ENCODE measurements at regions not wholly inside any gene's neighbourhood (a gene's known extent, or its start where the extent isn't known, plus 50 kb on each side); places are given as distances from the start of the nearest gene placed in this dataset.

DNA sequence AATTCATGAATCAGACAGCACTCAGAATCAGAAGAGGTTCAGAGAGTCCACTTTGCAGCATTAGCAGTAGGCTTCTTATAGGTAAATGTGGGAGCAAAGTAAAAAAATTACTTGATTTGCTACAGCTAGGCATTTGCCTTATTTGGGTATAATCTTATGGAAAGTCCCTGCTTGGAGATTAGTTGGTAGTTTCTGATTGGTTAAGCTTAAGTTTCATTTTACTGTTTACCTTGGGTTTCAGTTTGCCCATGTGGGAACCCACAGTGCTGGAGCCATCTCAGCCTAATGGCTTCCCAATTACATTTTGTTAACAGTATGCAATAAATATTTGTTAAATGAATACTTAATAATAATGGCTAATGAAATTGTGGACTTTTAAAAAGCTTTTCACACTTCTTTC, 311.0 kb upstream of the FLRT2 start:
- no peaks in the 10 kb centered on the region for H3K27me3 ChIP-seq (ENCODE audit: insufficient read depth, low read length)
- TF ChIP-seq, protein P1, sequence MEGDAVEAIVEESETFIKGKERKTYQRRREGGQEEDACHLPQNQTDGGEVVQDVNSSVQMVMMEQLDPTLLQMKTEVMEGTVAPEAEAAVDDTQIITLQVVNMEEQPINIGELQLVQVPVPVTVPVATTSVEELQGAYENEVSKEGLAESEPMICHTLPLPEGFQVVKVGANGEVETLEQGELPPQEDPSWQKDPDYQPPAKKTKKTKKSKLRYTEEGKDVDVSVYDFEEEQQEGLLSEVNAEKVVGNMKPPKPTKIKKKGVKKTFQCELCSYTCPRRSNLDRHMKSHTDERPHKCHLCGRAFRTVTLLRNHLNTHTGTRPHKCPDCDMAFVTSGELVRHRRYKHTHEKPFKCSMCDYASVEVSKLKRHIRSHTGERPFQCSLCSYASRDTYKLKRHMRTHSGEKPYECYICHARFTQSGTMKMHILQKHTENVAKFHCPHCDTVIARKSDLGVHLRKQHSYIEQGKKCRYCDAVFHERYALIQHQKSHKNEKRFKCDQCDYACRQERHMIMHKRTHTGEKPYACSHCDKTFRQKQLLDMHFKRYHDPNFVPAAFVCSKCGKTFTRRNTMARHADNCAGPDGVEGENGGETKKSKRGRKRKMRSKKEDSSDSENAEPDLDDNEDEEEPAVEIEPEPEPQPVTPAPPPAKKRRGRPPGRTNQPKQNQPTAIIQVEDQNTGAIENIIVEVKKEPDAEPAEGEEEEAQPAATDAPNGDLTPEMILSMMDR (IDR thresholded peaks at IDR 0.05; ENCODE audit: low read length): no peak
- TF ChIP-seq EZH2 (IDR thresholded peaks at IDR 0.05; ENCODE audit: borderline replicate concordance, low read length): no peak
- no peaks in the 10 kb centered on the region for H3K9me3 ChIP-seq (ENCODE audit: low read length)
- H3K4me3 ChIP-seq (ENCODE audit: low read depth, low read length, poor library complexity, severe bottlenecking): no peak overlapping the region
- H3K27ac ChIP-seq (ENCODE audit: low read depth, low read length, poor library complexity, severe bottlenecking): no peak overlapping the region
- no peaks in the 10 kb centered on the region for H3K79me2 ChIP-seq (ENCODE audit: insufficient read depth, low read length)
- no peak overlapping the region for H3K4me2 ChIP-seq (ENCODE audit: low read length)
- no peaks in the 10 kb centered on the region for H3F3A ChIP-seq (ENCODE audit: insufficient read depth, low read length)
- H4K20me1 ChIP-seq (ENCODE audit: insufficient read depth, low read length): no peaks in the 10 kb centered on the region
- no peak overlapping the region for H3K9ac ChIP-seq (ENCODE audit: low read length)
- no peaks in the 10 kb centered on the region for H3K4me1 ChIP-seq (ENCODE audit: insufficient read depth, low read length, severe bottlenecking)
- no peaks in the 10 kb centered on the region for H3K9me2 ChIP-seq (ENCODE audit: low read depth, low read length)
- H3K36me3 ChIP-seq (ENCODE audit: insufficient read depth, low read length): no peaks in the 10 kb centered on the region
- H2AFZ ChIP-seq (ENCODE audit: low read length): no peak overlapping the region

DNA sequence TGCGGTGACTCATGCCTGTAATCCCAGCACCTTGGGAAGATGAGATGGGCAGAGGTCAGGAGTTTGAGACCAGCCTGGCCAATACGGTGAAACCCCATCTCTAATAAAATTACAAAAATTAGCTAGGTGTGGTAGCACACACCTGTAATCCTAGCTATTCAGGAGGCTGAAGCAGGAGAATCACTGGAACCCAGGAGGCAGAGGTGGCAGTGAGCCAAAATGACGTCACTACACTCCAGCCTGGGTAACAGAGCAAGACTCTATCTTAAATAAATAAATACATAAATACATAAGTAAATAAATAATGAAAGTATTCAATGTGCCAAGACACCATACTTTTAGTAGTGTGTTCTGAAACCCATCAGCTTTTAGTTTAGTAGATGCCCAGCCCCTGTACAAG, 308.1 kb upstream of the FLRT2 start:
- H3K4me2 ChIP-seq (ENCODE audit: low read length): no peak overlapping the region
- no peaks in the 10 kb centered on the region for H3F3A ChIP-seq (ENCODE audit: insufficient read depth, low read length)
- H3K27me3 ChIP-seq (ENCODE audit: insufficient read depth, low read length): no peaks in the 10 kb centered on the region
- TF ChIP-seq EZH2 (IDR thresholded peaks at IDR 0.05; ENCODE audit: borderline replicate concordance, low read length): no peak
- no peak overlapping the region for H3K4me3 ChIP-seq (ENCODE audit: low read depth, low read length, poor library complexity, severe bottlenecking)
- no peaks in the 10 kb centered on the region for H3K79me2 ChIP-seq (ENCODE audit: insufficient read depth, low read length)
- H3K9ac ChIP-seq (ENCODE audit: low read length): no peak overlapping the region
- H3K4me1 ChIP-seq (ENCODE audit: insufficient read depth, low read length, severe bottlenecking): no peaks in the 10 kb centered on the region
- no peaks in the 10 kb centered on the region for H3K9me2 ChIP-seq (ENCODE audit: low read depth, low read length)
- H2AFZ ChIP-seq (ENCODE audit: low read length): no peak overlapping the region
- H3K27ac ChIP-seq (ENCODE audit: low read depth, low read length, poor library complexity, severe bottlenecking): no peak overlapping the region
- H3K36me3 ChIP-seq (ENCODE audit: insufficient read depth, low read length): no peaks in the 10 kb centered on the region
- H4K20me1 ChIP-seq (ENCODE audit: insufficient read depth, low read length): no peaks in the 10 kb centered on the region
- H3K9me3 ChIP-seq (ENCODE audit: low read length): no peaks in the 10 kb centered on the region

DNA sequence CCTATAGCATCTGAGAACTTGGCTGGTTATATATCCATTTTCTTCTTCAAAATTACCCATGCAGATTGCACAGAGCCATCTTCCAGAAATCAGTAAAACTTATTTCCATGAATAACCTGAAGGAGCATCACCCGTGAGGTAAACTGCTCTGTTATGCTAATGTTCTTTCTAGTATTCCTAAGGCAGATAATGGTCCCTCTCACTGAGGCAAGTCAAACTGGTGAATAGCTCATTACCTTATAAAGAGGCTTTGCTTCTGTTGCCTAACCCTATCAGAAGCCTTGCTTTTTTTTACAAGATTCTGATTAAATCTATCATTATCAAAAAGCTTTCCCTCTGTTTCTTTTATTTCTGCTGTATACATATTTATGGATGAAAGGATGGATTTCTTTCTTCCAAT, 307.6 kb upstream of the FLRT2 start:
- Histone ChIP-seq H2AFZ (ENCODE audit: low read length) (no peak overlapping the region), H3K4me2 (ENCODE audit: low read length) (no peak overlapping the region), H3K79me2 (ENCODE audit: insufficient read depth, low read length) (no peaks in the 10 kb centered on the region), H3K36me3 (ENCODE audit: insufficient read depth, low read length) (no peaks in the 10 kb centered on the region), H3F3A (ENCODE audit: insufficient read depth, low read length) (no peaks in the 10 kb centered on the region), H3K9ac (ENCODE audit: low read length) (no peak overlapping the region), H3K9me2 (ENCODE audit: low read depth, low read length) (no peaks in the 10 kb centered on the region), H3K4me1 (ENCODE audit: insufficient read depth, low read length, severe bottlenecking) (no peaks in the 10 kb centered on the region), H3K9me3 (ENCODE audit: low read length) (no peaks in the 10 kb centered on the region), H3K4me3 (ENCODE audit: low read depth, low read length, poor library complexity, severe bottlenecking) (no peak overlapping the region), H4K20me1 (ENCODE audit: insufficient read depth, low read length) (no peaks in the 10 kb centered on the region), H3K27me3 (ENCODE audit: insufficient read depth, low read length) (no peaks in the 10 kb centered on the region), H3K27ac (ENCODE audit: low read depth, low read length, poor library complexity, severe bottlenecking) (no peak overlapping the region)
- TF ChIP-seq, protein P1 (IDR thresholded peaks at IDR 0.05; ENCODE audit: low read length): no peak
- no peak for TF ChIP-seq EZH2 (IDR thresholded peaks at IDR 0.05; ENCODE audit: borderline replicate concordance, low read length)

DNA sequence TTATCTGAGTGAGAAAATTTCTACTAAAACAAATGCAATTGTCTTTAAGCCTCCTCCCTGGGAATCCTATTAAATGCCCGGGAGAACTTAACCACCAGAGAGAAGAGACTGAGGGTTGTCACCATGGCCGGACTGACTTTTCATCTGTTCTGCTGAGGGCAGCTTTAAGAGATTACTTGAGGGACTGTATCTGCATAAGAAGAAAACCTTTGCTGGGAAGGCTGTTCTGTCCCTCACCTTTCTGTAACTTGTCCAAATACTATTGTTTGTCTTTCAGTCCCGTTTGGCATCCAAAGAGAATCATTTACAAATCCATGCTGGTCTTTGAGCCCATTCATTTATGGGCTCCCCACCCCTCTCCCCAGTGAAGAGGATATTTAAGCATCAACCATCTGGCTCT, 306.3 kb upstream of the FLRT2 start:
- H2AFZ ChIP-seq (ENCODE audit: low read length): no peak overlapping the region
- no peaks in the 10 kb centered on the region for H3K79me2 ChIP-seq (ENCODE audit: insufficient read depth, low read length)
- no peaks in the 10 kb centered on the region for H4K20me1 ChIP-seq (ENCODE audit: insufficient read depth, low read length)
- no peaks in the 10 kb centered on the region for H3F3A ChIP-seq (ENCODE audit: insufficient read depth, low read length)
- no peaks in the 10 kb centered on the region for H3K36me3 ChIP-seq (ENCODE audit: insufficient read depth, low read length)
- H3K4me1 ChIP-seq (ENCODE audit: insufficient read depth, low read length, severe bottlenecking): no peaks in the 10 kb centered on the region
- H3K27ac ChIP-seq (ENCODE audit: low read depth, low read length, poor library complexity, severe bottlenecking): no peak overlapping the region
- no peak overlapping the region for H3K9ac ChIP-seq (ENCODE audit: low read length)
- no peaks in the 10 kb centered on the region for H3K9me2 ChIP-seq (ENCODE audit: low read depth, low read length)
- no peaks in the 10 kb centered on the region for H3K9me3 ChIP-seq (ENCODE audit: low read length)
- H3K27me3 ChIP-seq (ENCODE audit: insufficient read depth, low read length): no peaks in the 10 kb centered on the region
- H3K4me3 ChIP-seq (ENCODE audit: low read depth, low read length, poor library complexity, severe bottlenecking): no peak overlapping the region
- TF ChIP-seq, protein P1 (IDR thresholded peaks at IDR 0.05; ENCODE audit: low read length): no peak
- no peak for TF ChIP-seq EZH2 (IDR thresholded peaks at IDR 0.05; ENCODE audit: borderline replicate concordance, low read length)
- H3K4me2 ChIP-seq (ENCODE audit: low read length): no peak overlapping the region
